ENCODE measurements at regions not wholly inside any gene's neighbourhood (a gene's known extent, or its start where the extent isn't known, plus 50 kb on each side); places are given as distances from the start of the nearest gene placed in this dataset.

- H3K4me3 ChIP-seq: no peak overlapping the region
- H3K36me3 ChIP-seq: no peaks in the 10 kb centered on the region
- no peaks in the 10 kb centered on the region for H3K27me3 ChIP-seq
- no peak overlapping the region for H3K4me2 ChIP-seq
- peaks cover 0 to 8% (median 0%) of the 10 kb centered on the region in 11 experiments; a peak in 4 of 22 replicates for H3K9me3 ChIP-seq (replicated peaks in 1 of 11)
- H3K4me1 ChIP-seq: no peaks in the 10 kb centered on the region
- H3K9ac ChIP-seq: no peak overlapping the region
- TF ChIP-seq Cebpa-rat (IDR thresholded peaks at IDR 0.05): no peak
- H4K20me1 ChIP-seq: no peaks in the 10 kb centered on the region
- no peak overlapping the region for H3K27ac ChIP-seq
Measured at GRCh38 chr4:96241819-96242218, 401.9 kb downstream of the PDHA2 start.

DNA sequence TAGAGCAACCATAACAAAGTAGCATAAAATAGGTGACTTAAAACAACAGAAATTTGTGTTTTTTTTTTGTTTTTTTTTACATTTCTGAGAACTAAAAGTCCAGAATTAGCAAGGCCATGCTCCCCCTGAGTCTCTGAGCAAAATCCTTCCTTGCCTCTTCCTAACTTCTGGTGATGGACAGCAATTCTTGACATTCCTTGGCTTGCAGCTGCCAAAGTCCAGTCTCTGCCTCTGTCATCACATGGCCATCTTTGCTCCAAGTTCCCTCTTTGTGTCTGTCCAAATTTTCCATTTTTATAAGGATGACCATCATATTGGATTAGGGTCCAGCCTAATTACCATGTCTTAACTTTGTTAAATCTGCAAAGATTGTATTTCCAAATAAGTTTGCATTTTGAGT, 407.2 kb downstream of the PDHA2 start:
- Histone ChIP-seq H3K9me3 (replicated peaks in 1 of 11) (peaks cover 0 to 3% (median 0%) of the 10 kb centered on the region in 11 experiments; a peak in 2 of 22 replicates), H3K27ac (no peak overlapping the region), H3K9ac (no peak overlapping the region), H3K4me3 (no peak overlapping the region), H3K27me3 (no peaks in the 10 kb centered on the region), H4K20me1 (no peaks in the 10 kb centered on the region), H3K36me3 (no peaks in the 10 kb centered on the region), H3K4me2 (no peak overlapping the region), H3K4me1 (no peaks in the 10 kb centered on the region)
- TF ChIP-seq Cebpa-rat (IDR thresholded peaks at IDR 0.05): no peak

DNA sequence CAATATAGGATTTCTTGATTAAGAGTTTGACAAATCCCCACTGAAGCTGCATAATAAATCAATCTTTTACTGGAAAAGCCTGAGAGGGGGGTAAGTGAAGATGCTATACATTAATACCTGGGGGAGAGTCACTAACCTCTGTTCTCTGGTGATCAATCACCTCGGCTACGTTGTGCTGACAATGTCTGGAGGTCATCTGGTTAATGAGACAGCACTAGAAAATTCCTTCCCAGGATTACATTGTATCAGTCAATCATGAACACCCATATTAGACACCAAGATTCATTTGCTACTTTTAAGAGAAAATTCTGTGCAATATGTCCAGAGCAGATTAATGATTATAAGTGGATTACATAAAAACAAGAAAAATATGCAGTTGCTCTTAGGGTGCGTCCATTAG, 408.3 kb downstream of the PDHA2 start:
- Histone ChIP-seq H3K4me3 (no peak overlapping the region), H3K9ac (no peak overlapping the region), H3K27ac (no peak overlapping the region), H3K9me3 (replicated peaks in 1 of 11) (peaks cover 0 to 6% (median 0%) of the 10 kb centered on the region in 11 experiments; a peak in 2 of 22 replicates), H3K4me1 (no peaks in the 10 kb centered on the region), H3K4me2 (no peak overlapping the region), H4K20me1 (no peaks in the 10 kb centered on the region), H3K36me3 (no peaks in the 10 kb centered on the region), H3K27me3 (no peaks in the 10 kb centered on the region)
- TF ChIP-seq Cebpa-rat (IDR thresholded peaks at IDR 0.05): no peak

GRCh38 chr4:96260064-96260682, 420.3 kb downstream of the PDHA2 start:
- H3K4me1 ChIP-seq: no peaks in the 10 kb centered on the region
- H4K20me1 ChIP-seq: no peaks in the 10 kb centered on the region
- no peak overlapping the region for H3K27ac ChIP-seq
- no peaks in the 10 kb centered on the region for H3K9me3 ChIP-seq (replicated peaks in 1 of 11)
- H3K4me2 ChIP-seq: no peak overlapping the region
- no peak overlapping the region for H3K4me3 ChIP-seq
- no peaks in the 10 kb centered on the region for H3K27me3 ChIP-seq
- H3K36me3 ChIP-seq: no peaks in the 10 kb centered on the region
- no peak for TF ChIP-seq Cebpa-rat (IDR thresholded peaks at IDR 0.05)
- no peak overlapping the region for H3K9ac ChIP-seq

GRCh38 chr4:96262057-96262456, 422.2 kb downstream of the PDHA2 start:
- TF ChIP-seq Cebpa-rat (IDR thresholded peaks at IDR 0.05): no peak
- Histone ChIP-seq H3K9ac (no peak overlapping the region), H3K4me3 (no peak overlapping the region), H3K4me1 (no peaks in the 10 kb centered on the region), H3K27ac (no peak overlapping the region), H4K20me1 (no peaks in the 10 kb centered on the region), H3K4me2 (no peak overlapping the region), H3K27me3 (no peaks in the 10 kb centered on the region), H3K9me3 (replicated peaks in 1 of 11) (peaks cover 0 to 10% (median 8%) of the 10 kb centered on the region in 11 experiments; a peak in 19 of 22 replicates), H3K36me3 (no peaks in the 10 kb centered on the region)

GRCh38 chr4:96263291-96263690, 423.4 kb downstream of the PDHA2 start:
- H4K20me1 ChIP-seq: no peaks in the 10 kb centered on the region
- H3K27ac ChIP-seq: no peak overlapping the region

DNA sequence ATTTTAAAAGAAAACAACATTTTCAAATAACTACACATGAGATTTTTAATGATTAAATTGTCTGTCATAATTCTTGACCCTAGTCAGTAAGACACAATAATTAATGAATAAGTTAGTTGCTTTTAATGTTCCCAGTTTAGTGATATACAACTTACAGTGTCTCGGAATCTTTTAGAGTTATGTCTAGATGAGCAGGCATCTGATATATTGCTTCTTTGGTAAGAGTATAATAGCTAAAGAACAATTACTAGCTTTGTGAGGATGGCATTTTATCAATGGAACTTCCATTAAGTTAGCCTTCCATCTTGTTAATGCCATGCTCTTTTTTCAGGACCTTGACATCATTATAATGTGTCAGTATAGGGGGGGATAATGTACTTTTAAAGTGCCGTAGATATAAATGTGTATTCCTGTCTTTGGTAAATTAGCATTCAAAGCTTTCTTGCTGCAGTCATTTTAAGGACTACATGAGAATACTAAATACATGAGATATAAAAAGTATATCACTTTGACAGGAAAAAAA, 425.1 kb downstream of the PDHA2 start:
- H3K27ac ChIP-seq: no peak overlapping the region
- H3K4me3 ChIP-seq: no peak overlapping the region
- H3K4me1 ChIP-seq: no peaks in the 10 kb centered on the region
- H4K20me1 ChIP-seq: no peaks in the 10 kb centered on the region
- H3K36me3 ChIP-seq: no peaks in the 10 kb centered on the region
- H3K9ac ChIP-seq: no peak overlapping the region
- H3K9me3 ChIP-seq (replicated peaks in 1 of 11): peaks cover 0 to 14% (median 11%) of the 10 kb centered on the region in 11 experiments; a peak in 19 of 22 replicates
- no peak for TF ChIP-seq Cebpa-rat (IDR thresholded peaks at IDR 0.05)
- no peak overlapping the region for H3K4me2 ChIP-seq
- H3K27me3 ChIP-seq: no peaks in the 10 kb centered on the region

More at GRCh38 chr4:96263291-96263690, 423.4 kb downstream of the PDHA2 start:
- H3K9me3 ChIP-seq (replicated peaks in 1 of 11): peaks cover 0 to 14% (median 11%) of the 10 kb centered on the region in 11 experiments; a peak in 19 of 22 replicates
- H3K27me3 ChIP-seq: no peaks in the 10 kb centered on the region
- no peak overlapping the region for H3K4me2 ChIP-seq
- no peak overlapping the region for H3K9ac ChIP-seq
- no peak for TF ChIP-seq Cebpa-rat (IDR thresholded peaks at IDR 0.05)
- no peaks in the 10 kb centered on the region for H3K4me1 ChIP-seq
- no peak overlapping the region for H3K4me3 ChIP-seq
- H3K36me3 ChIP-seq: no peaks in the 10 kb centered on the region

GRCh38 chr4:96293806-96294205, 453.9 kb downstream of the PDHA2 start:
- no peak overlapping the region for H3K9ac ChIP-seq
- H3K36me3 ChIP-seq: no peaks in the 10 kb centered on the region
- no peak for TF ChIP-seq Cebpa-rat (IDR thresholded peaks at IDR 0.05)
- H3K27ac ChIP-seq: no peak overlapping the region
- H3K9me3 ChIP-seq (replicated peaks in 1 of 11): no peaks in the 10 kb centered on the region
- H3K4me2 ChIP-seq: no peak overlapping the region
- no peak overlapping the region for H3K4me3 ChIP-seq
- no peaks in the 10 kb centered on the region for H3K4me1 ChIP-seq
- no peaks in the 10 kb centered on the region for H4K20me1 ChIP-seq
- no peaks in the 10 kb centered on the region for H3K27me3 ChIP-seq

GRCh38 chr4:96295143-96295741, 455.3 kb downstream of the PDHA2 start:
- Histone ChIP-seq H3K4me3 (no peak overlapping the region), H3K36me3 (no peaks in the 10 kb centered on the region), H4K20me1 (no peaks in the 10 kb centered on the region), H3K27me3 (no peaks in the 10 kb centered on the region), H3K4me1 (no peaks in the 10 kb centered on the region), H3K4me2 (no peak overlapping the region), H3K9me3 (replicated peaks in 1 of 11) (no peaks in the 10 kb centered on the region), H3K27ac (no peak overlapping the region), H3K9ac (no peak overlapping the region)
- no peak for TF ChIP-seq Cebpa-rat (IDR thresholded peaks at IDR 0.05)

- no peaks in the 10 kb centered on the region for H3K4me1 ChIP-seq
- H3K9me3 ChIP-seq (replicated peaks in 1 of 11): no peaks in the 10 kb centered on the region
- no peak overlapping the region for H3K27ac ChIP-seq
- no peaks in the 10 kb centered on the region for H4K20me1 ChIP-seq
- no peak overlapping the region for H3K4me3 ChIP-seq
- TF ChIP-seq Cebpa-rat (IDR thresholded peaks at IDR 0.05): no peak
- no peaks in the 10 kb centered on the region for H3K27me3 ChIP-seq
- no peaks in the 10 kb centered on the region for H3K36me3 ChIP-seq
- H3K4me2 ChIP-seq: no peak overlapping the region
- no peak overlapping the region for H3K9ac ChIP-seq
Measured at GRCh38 chr4:96301715-96302114, 461.8 kb downstream of the PDHA2 start.

Measured in BLaER1 treated with 17β-estradiol and CSF1 and Interleukin-3, amounts not matched to agents 10 nM and 100 nM (cell line).